Activated effector memory CD4-positive, alpha-beta T cell treated with Interleukin-2 at 50 U/mL for 16 hours (primary cell): ENCODE measurements at regions not wholly inside any gene's neighbourhood (a gene's known extent, or its start where the extent isn't known, plus 50 kb on each side); places are given as distances from the start of the nearest gene placed in this dataset.

Source experiments
- DNase-seq: peaks from one replicate; pipeline ENCODE4 v3.0.0-alpha.2; 2020

GRCh38 chr14:62027958-62028357, 265.7 kb downstream of the SNAPC1 start:
- DNase-seq: no peak

- DNase-seq: no peak
Measured at GRCh38 chr14:62029569-62029924, 267.3 kb downstream of the SNAPC1 start.

GRCh38 chr14:62030387-62030786, 268.2 kb downstream of the SNAPC1 start:
- no peak for DNase-seq

- DNase-seq: no peak
Measured at GRCh38 chr14:62031504-62031903, 269.3 kb downstream of the SNAPC1 start.

- DNase-seq: no peak
Measured at GRCh38 chr14:62053188-62053587, 291.0 kb downstream of the SNAPC1 start.

- no peak for DNase-seq
Measured at GRCh38 chr14:62056789-62057188, 294.6 kb downstream of the SNAPC1 start.

GRCh38 chr14:62062645-62063044, 300.4 kb downstream of the SNAPC1 start:
- DNase-seq: no peak

GRCh38 chr14:62064751-62065323, 302.6 kb downstream of the SNAPC1 start:
- DNase-seq: no peak

GRCh38 chr14:62066304-62066703, 304.1 kb downstream of the SNAPC1 start:
- no peak for DNase-seq

- no peak for DNase-seq
Measured at GRCh38 chr14:62071039-62071438, 308.8 kb downstream of the SNAPC1 start.

- DNase-seq: no peak
Measured at GRCh38 chr14:62076368-62076767, 314.1 kb downstream of the SNAPC1 start.

- DNase-seq: no peak
Measured at GRCh38 chr14:62076825-62077605, 314.8 kb downstream of the SNAPC1 start.

GRCh38 chr14:62077676-62078261, 315.5 kb downstream of the SNAPC1 start:
- DNase-seq: no peak

GRCh38 chr14:62079038-62079437, 316.8 kb downstream of the SNAPC1 start:
- DNase-seq: no peak

GRCh38 chr14:62081012-62081612, 318.9 kb downstream of the SNAPC1 start:
- no peak for DNase-seq

- DNase-seq: no peak
Measured at GRCh38 chr14:62081951-62082350, 319.7 kb downstream of the SNAPC1 start.

- no peak for DNase-seq
Measured at GRCh38 chr14:62082779-62083178, 320.6 kb downstream of the SNAPC1 start.

GRCh38 chr14:62084020-62084419, 321.8 kb downstream of the SNAPC1 start:
- no peak for DNase-seq

GRCh38 chr14:62087191-62087590, 325.0 kb downstream of the SNAPC1 start:
- DNase-seq: no peak

GRCh38 chr14:62093736-62094135, 331.5 kb downstream of the SNAPC1 start:
- no peak for DNase-seq

- DNase-seq: no peak
Measured at GRCh38 chr14:62097072-62097471, 334.9 kb downstream of the SNAPC1 start.

- DNase-seq: no peak
Measured at GRCh38 chr14:62097824-62098223, 335.6 kb downstream of the SNAPC1 start.

- no peak for DNase-seq
Measured at GRCh38 chr14:62098357-62098756, 336.1 kb downstream of the SNAPC1 start.

- no peak for DNase-seq
Measured at GRCh38 chr14:62099091-62099490, 336.9 kb downstream of the SNAPC1 start.
